DMS53 (cell line): ENCODE measurements at regions not wholly inside any gene's neighbourhood (a gene's known extent, or its start where the extent isn't known, plus 50 kb on each side); places are given as distances from the start of the nearest gene placed in this dataset.

Experiments
- DNase-seq: peaks from one replicate; lab custom pipeline; 2025; lab: John Stamatoyannopoulos, UW

- DNase-seq, result no peak
Measured at GRCh38 chr1:5333291-5333690, 658.9 kb downstream of the NPHP4 start.

- DNase-seq, result no peak
Measured at GRCh38 chr1:5331101-5331500, 661.1 kb downstream of the NPHP4 start.

- no peak for DNase-seq
Measured at GRCh38 chr1:5329068-5329739, 663.0 kb downstream of the NPHP4 start.

GRCh38 chr1:5324883-5325282 is 667.3 kb downstream of the NPHP4 start:
- DNase-seq, result no peak

- no peak for DNase-seq
Measured at GRCh38 chr1:5318143-5318816, 663.9 kb downstream of the AJAP1 start.

- DNase-seq, result no peak
Measured at GRCh38 chr1:5317391-5317790, 663.0 kb downstream of the AJAP1 start.

- DNase-seq, result peak; percentile 31
Measured at GRCh38 chr1:5312862-5313261, 658.5 kb downstream of the AJAP1 start.

- no peak for DNase-seq
Measured at GRCh38 chr1:5312293-5312674, 657.9 kb downstream of the AJAP1 start.

- no peak for DNase-seq
Measured at GRCh38 chr1:5311634-5312292, 657.4 kb downstream of the AJAP1 start.

GRCh38 chr1:5311147-5311546 is 656.7 kb downstream of the AJAP1 start:
- DNase-seq, result no peak

- DNase-seq, result no peak
Measured at GRCh38 chr1:5308249-5308648, 653.8 kb downstream of the AJAP1 start.

- no peak for DNase-seq
Measured at GRCh38 chr1:5304702-5305101, 650.3 kb downstream of the AJAP1 start.

- no peak for DNase-seq
Measured at GRCh38 chr1:5298376-5298775, 644.0 kb downstream of the AJAP1 start.

GRCh38 chr1:5297886-5298239 is 643.5 kb downstream of the AJAP1 start:
- no peak for DNase-seq

GRCh38 chr1:5297180-5297885 is 642.9 kb downstream of the AJAP1 start:
- no peak for DNase-seq

GRCh38 chr1:5296557-5297179 is 642.3 kb downstream of the AJAP1 start:
- DNase-seq, result no peak

GRCh38 chr1:5296095-5296494 is 641.7 kb downstream of the AJAP1 start:
- no peak for DNase-seq

- DNase-seq, result no peak
Measured at GRCh38 chr1:5291889-5292288, 637.5 kb downstream of the AJAP1 start.

GRCh38 chr1:5287178-5288150 is 633.1 kb downstream of the AJAP1 start:
- no peak for DNase-seq

GRCh38 chr1:5286244-5286643 is 631.8 kb downstream of the AJAP1 start:
- peak; percentile 8 for DNase-seq

GRCh38 chr1:5274527-5274926 is 620.1 kb downstream of the AJAP1 start:
- DNase-seq, result no peak
